ENCODE measurements at regions not wholly inside any gene's neighbourhood (a gene's known extent, or its start where the extent isn't known, plus 50 kb on each side); places are given as distances from the start of the nearest gene placed in this dataset.

DNA sequence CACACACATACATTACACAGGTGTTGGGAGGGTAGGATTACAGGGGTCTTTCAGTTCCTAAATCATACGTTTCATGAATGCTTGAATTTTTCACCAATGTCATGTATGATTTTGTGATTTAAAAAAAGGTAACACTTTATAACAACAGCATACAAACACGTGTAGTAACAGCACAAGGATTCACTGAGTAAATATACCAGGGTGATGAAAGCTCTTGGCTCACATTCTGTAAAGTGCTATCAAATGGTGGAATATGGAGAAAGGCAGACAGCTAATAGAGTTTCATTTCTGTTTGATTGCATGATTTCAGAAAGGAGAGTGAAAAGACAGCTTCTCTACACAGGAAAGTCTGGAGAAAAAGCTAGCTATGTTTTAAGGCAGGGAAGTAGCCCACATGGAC lies 231.9 kb downstream of the CD83 start:
- no peak for ATAC-seq
- ChIA-PET CTCF (interaction anchor here (0.6 kb wide), 1 partner anchor 124 kb away, joined by 4 read pairs; no protein-coding TSS in a partner anchor), POLR2A (no interaction called here)
- no peak overlapping the region for H3K27ac Mint-ChIP-seq
- peaks cover 9% of the 10 kb centered on the region for H3K36me3 Mint-ChIP-seq
- no peak for DNase-seq (ENCODE audit: low spot score)
- TF ChIP-seq, protein P1, sequence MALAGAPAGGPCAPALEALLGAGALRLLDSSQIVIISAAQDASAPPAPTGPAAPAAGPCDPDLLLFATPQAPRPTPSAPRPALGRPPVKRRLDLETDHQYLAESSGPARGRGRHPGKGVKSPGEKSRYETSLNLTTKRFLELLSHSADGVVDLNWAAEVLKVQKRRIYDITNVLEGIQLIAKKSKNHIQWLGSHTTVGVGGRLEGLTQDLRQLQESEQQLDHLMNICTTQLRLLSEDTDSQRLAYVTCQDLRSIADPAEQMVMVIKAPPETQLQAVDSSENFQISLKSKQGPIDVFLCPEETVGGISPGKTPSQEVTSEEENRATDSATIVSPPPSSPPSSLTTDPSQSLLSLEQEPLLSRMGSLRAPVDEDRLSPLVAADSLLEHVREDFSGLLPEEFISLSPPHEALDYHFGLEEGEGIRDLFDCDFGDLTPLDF (CRISPR knock-in tag; IDR thresholded peaks at IDR 0.05) = no peak
- TF ChIP-seq, protein P2, sequence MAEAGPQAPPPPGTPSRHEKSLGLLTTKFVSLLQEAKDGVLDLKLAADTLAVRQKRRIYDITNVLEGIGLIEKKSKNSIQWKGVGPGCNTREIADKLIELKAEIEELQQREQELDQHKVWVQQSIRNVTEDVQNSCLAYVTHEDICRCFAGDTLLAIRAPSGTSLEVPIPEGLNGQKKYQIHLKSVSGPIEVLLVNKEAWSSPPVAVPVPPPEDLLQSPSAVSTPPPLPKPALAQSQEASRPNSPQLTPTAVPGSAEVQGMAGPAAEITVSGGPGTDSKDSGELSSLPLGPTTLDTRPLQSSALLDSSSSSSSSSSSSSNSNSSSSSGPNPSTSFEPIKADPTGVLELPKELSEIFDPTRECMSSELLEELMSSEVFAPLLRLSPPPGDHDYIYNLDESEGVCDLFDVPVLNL (CRISPR knock-in tag; IDR thresholded peaks at IDR 0.05; ENCODE audit: borderline replicate concordance, low read depth) = no peak
- TF ChIP-seq, protein P3, sequence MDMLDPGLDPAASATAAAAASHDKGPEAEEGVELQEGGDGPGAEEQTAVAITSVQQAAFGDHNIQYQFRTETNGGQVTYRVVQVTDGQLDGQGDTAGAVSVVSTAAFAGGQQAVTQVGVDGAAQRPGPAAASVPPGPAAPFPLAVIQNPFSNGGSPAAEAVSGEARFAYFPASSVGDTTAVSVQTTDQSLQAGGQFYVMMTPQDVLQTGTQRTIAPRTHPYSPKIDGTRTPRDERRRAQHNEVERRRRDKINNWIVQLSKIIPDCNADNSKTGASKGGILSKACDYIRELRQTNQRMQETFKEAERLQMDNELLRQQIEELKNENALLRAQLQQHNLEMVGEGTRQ (CRISPR knock-in tag; IDR thresholded peaks at IDR 0.05) = no peak
- TF ChIP-seq, protein P4, sequence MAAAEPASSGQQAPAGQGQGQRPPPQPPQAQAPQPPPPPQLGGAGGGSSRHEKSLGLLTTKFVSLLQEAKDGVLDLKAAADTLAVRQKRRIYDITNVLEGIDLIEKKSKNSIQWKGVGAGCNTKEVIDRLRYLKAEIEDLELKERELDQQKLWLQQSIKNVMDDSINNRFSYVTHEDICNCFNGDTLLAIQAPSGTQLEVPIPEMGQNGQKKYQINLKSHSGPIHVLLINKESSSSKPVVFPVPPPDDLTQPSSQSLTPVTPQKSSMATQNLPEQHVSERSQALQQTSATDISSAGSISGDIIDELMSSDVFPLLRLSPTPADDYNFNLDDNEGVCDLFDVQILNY (CRISPR knock-in tag; IDR thresholded peaks at IDR 0.05) = no peak
- TF ChIP-seq NR1H2 (CRISPR knock-in tag; IDR thresholded peaks at IDR 0.05) = no peak
- TF ChIP-seq TCF7 (CRISPR knock-in tag; IDR thresholded peaks at IDR 0.05; ENCODE audit: low read depth) = no peak
- no peak for TF ChIP-seq NFATC4 (CRISPR knock-in tag; IDR thresholded peaks at IDR 0.05)
- no peak for TF ChIP-seq ZNF232 (CRISPR knock-in tag; IDR thresholded peaks at IDR 0.05)
- TF ChIP-seq, protein P5, sequence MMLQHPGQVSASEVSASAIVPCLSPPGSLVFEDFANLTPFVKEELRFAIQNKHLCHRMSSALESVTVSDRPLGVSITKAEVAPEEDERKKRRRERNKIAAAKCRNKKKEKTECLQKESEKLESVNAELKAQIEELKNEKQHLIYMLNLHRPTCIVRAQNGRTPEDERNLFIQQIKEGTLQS (CRISPR knock-in tag; conservative IDR thresholded peaks at IDR 0.05) = no peak
- H3K27me3 Mint-ChIP-seq (ENCODE audit: low read depth) = peaks cover 4% of the 10 kb centered on the region; the same call in 1 of the 2 replicates
- no peak overlapping the region for H3K4me3 Mint-ChIP-seq
- peaks cover 45% of the 10 kb centered on the region for H3K4me1 Mint-ChIP-seq
- H3K9me3 Mint-ChIP-seq = peaks cover 17% of the 10 kb centered on the region

DNA sequence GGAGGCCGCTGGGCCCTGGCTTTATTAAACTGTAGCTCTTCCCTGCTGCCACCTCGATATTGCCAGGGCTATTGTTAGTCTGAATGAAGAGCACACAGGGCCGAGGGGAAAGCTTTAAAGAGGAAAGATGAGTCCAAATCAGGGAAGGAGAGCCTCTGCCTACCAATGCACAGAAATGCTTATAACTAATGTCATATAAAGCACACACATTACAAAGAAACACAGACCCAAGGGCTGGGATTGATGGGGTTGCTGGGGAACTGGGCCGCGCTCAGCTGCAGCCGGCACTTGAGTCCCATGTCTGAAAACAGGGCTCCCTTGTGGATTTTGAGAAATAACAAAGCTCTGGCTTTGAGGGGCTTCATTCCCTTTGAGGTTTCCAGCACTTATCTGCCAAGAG lies 232.6 kb downstream of the CD83 start:
- POLR2A ChIA-PET = no interaction called here
- H3K4me1 Mint-ChIP-seq = peaks cover 38% of the 10 kb centered on the region
- TF ChIP-seq FOXJ3 (CRISPR knock-in tag; IDR thresholded peaks at IDR 0.05; ENCODE audit: borderline replicate concordance) (no peak), ZNF121 (CRISPR knock-in tag; IDR thresholded peaks at IDR 0.05) (no peak), CREB1 (CRISPR knock-in tag; IDR thresholded peaks at IDR 0.05) (no peak), TEAD1 (CRISPR knock-in tag; IDR thresholded peaks at IDR 0.05) (no peak), GTF2I (CRISPR knock-in tag; conservative IDR thresholded peaks at IDR 0.05) (no peak), ZBTB21 (CRISPR knock-in tag; IDR thresholded peaks at IDR 0.05; ENCODE audit: borderline replicate concordance) (no peak)
- TF ChIP-seq, protein P1 (CRISPR knock-in tag; IDR thresholded peaks at IDR 0.05) = no peak
- TF ChIP-seq, protein P6, sequence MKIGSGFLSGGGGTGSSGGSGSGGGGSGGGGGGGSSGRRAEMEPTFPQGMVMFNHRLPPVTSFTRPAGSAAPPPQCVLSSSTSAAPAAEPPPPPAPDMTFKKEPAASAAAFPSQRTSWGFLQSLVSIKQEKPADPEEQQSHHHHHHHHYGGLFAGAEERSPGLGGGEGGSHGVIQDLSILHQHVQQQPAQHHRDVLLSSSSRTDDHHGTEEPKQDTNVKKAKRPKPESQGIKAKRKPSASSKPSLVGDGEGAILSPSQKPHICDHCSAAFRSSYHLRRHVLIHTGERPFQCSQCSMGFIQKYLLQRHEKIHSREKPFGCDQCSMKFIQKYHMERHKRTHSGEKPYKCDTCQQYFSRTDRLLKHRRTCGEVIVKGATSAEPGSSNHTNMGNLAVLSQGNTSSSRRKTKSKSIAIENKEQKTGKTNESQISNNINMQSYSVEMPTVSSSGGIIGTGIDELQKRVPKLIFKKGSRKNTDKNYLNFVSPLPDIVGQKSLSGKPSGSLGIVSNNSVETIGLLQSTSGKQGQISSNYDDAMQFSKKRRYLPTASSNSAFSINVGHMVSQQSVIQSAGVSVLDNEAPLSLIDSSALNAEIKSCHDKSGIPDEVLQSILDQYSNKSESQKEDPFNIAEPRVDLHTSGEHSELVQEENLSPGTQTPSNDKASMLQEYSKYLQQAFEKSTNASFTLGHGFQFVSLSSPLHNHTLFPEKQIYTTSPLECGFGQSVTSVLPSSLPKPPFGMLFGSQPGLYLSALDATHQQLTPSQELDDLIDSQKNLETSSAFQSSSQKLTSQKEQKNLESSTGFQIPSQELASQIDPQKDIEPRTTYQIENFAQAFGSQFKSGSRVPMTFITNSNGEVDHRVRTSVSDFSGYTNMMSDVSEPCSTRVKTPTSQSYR (CRISPR knock-in tag; IDR thresholded peaks at IDR 0.05) = no peak
- TF ChIP-seq, protein P7, sequence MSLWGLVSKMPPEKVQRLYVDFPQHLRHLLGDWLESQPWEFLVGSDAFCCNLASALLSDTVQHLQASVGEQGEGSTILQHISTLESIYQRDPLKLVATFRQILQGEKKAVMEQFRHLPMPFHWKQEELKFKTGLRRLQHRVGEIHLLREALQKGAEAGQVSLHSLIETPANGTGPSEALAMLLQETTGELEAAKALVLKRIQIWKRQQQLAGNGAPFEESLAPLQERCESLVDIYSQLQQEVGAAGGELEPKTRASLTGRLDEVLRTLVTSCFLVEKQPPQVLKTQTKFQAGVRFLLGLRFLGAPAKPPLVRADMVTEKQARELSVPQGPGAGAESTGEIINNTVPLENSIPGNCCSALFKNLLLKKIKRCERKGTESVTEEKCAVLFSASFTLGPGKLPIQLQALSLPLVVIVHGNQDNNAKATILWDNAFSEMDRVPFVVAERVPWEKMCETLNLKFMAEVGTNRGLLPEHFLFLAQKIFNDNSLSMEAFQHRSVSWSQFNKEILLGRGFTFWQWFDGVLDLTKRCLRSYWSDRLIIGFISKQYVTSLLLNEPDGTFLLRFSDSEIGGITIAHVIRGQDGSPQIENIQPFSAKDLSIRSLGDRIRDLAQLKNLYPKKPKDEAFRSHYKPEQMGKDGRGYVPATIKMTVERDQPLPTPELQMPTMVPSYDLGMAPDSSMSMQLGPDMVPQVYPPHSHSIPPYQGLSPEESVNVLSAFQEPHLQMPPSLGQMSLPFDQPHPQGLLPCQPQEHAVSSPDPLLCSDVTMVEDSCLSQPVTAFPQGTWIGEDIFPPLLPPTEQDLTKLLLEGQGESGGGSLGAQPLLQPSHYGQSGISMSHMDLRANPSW (CRISPR knock-in tag; conservative IDR thresholded peaks at IDR 0.05; ENCODE audit: low read depth) = no peak
- TF ChIP-seq, protein P8, sequence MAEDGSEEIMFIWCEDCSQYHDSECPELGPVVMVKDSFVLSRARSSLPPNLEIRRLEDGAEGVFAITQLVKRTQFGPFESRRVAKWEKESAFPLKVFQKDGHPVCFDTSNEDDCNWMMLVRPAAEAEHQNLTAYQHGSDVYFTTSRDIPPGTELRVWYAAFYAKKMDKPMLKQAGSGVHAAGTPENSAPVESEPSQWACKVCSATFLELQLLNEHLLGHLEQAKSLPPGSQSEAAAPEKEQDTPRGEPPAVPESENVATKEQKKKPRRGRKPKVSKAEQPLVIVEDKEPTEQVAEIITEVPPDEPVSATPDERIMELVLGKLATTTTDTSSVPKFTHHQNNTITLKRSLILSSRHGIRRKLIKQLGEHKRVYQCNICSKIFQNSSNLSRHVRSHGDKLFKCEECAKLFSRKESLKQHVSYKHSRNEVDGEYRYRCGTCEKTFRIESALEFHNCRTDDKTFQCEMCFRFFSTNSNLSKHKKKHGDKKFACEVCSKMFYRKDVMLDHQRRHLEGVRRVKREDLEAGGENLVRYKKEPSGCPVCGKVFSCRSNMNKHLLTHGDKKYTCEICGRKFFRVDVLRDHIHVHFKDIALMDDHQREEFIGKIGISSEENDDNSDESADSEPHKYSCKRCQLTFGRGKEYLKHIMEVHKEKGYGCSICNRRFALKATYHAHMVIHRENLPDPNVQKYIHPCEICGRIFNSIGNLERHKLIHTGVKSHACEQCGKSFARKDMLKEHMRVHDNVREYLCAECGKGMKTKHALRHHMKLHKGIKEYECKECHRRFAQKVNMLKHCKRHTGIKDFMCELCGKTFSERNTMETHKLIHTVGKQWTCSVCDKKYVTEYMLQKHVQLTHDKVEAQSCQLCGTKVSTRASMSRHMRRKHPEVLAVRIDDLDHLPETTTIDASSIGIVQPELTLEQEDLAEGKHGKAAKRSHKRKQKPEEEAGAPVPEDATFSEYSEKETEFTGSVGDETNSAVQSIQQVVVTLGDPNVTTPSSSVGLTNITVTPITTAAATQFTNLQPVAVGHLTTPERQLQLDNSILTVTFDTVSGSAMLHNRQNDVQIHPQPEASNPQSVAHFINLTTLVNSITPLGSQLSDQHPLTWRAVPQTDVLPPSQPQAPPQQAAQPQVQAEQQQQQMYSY (CRISPR knock-in tag; IDR thresholded peaks at IDR 0.05) = no peak
- TF ChIP-seq, protein P3 (CRISPR knock-in tag; IDR thresholded peaks at IDR 0.05) = no peak

More for the DNA sequence above, 232.6 kb downstream of the CD83 start:
- ATAC-seq (no peak), DNase-seq (ENCODE audit: low spot score) (no peak)
- Mint-ChIP-seq H3K27me3 (ENCODE audit: low read depth) (peaks cover 4% of the 10 kb centered on the region; the same call in 1 of the 2 replicates), H3K4me3 (no peak overlapping the region), H3K9me3 (peaks cover 17% of the 10 kb centered on the region), H3K36me3 (peaks cover 9% of the 10 kb centered on the region), H3K27ac (no peak overlapping the region)
- CTCF ChIA-PET = interaction anchor here (0.6 to 1.1 kb wide), 2 partner anchors 46 to 123 kb away, joined by 3 to 4 read pairs; no protein-coding TSS in a partner anchor
